Umbilical cord (tissue), 1 donor: ENCODE measurements at regions not wholly inside any gene's neighbourhood (a gene's known extent, or its start where the extent isn't known, plus 50 kb on each side); places are given as distances from the start of the nearest gene placed in this dataset.

Experiments used
- DNase-seq: peaks from one replicate; pipeline ENCODE4 v3.0.0-alpha.2; 2015; ENCODE audit warnings: low spot score

GRCh38 chr4:81557306-81557705 lies 85.6 kb upstream of the RASGEF1B start:
- DNase-seq: no peak

DNA sequence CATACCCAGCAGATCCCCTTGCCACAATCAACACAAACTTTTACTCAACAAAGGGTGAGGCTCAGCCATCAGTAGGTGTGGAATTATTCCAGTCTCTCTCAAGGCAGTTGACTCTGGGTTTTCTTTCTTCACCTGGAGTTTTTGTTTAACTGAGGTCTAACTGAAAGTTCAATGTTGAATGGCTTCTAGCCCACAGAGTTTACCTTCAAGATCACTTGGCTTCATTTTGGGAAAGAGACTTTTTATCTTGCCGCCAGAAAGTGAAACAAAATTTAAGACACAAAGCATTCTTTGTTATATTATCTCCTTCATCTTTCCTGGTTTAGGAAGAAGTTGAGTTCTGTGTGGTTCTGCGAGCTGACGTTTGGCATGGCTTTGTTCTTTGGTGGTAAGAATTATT lies 83.8 kb upstream of the RASGEF1B start:
- no peak for DNase-seq

- no peak for DNase-seq
Measured at GRCh38 chr4:81552086-81552485, 80.4 kb upstream of the RASGEF1B start.

DNA sequence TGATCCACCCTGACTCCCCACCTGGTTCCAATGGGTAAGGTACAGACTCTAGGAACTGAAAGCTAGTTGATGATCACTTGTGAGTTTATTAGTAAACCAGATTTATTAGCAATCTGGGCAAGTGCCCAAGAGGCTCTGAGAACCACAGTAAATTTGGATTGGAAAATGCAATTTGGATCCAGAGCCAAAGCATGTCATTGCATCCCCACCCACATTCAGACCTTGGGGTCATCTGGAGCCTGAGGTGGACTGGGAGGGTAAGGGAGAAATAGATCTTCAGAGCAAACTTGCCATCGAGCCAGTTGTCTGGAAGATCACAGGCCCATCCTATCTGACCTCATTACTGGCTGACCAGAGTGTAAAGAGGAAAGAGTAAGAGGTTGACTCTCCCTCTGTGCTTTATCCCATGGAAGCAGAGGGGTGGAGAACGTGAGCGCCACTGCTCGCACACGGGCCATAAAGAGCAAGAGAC lies 78.7 kb upstream of the RASGEF1B start:
- DNase-seq: no peak

GRCh38 chr4:81549984-81550383 lies 78.3 kb upstream of the RASGEF1B start:
- DNase-seq: no peak

- DNase-seq: no peak
Measured at GRCh38 chr4:81546777-81547176, 75.1 kb upstream of the RASGEF1B start.

GRCh38 chr4:81541161-81541945 lies 69.6 kb upstream of the RASGEF1B start:
- DNase-seq: no peak

DNA sequence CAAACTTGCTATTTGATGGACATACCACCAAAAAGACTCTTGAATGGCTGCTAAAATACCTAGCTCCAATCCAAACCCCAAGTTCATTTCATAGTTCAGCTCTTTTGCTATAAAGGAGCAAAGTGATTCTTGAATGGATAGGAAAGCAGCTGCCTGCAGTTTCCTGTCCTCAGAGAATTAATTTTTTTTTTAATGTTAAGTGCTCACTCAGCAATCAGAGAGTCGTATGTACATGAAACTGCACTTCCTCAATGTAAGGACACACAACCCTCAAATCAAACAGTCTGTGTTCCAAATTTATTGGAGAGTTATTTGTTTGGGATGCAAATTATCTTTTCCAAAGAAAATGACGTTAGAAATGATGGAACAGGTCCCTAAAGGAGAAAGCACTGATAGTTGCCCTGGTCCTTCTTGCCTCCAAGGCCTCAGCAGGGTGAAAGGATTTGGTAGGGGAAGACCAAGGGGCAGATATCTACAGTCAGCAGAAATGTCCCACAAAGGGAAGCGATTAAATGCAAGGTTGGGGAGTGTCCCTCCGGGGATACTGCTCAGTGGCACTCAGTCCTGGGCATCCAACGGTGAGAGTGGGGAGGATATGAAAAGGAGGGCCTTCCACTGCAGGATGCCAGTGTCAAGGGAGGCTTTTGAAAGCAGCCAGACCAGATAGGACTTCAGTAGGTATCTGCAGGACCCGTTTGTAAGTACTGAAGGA lies 67.2 kb upstream of the RASGEF1B start:
- DNase-seq: no peak

DNA sequence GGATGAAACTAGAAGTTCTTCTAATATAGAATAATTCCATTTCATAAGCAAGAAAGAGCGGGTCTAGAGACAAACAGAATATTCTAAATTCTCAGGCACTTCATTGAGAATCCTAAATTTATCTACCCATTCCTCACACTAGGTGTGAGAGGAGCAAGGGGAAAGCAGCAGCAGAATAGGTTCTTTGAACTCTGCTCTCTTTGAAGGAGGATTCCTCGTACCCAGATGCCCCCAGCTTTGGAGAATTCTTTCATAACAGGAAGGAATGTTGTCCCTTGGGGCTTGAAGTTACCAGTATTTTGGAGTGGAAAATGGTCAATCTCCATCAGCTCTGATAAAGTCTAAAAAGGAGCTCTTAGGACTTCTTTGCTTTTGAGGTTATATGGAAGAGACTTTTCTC lies 59.7 kb upstream of the RASGEF1B start:
- no peak for DNase-seq

DNA sequence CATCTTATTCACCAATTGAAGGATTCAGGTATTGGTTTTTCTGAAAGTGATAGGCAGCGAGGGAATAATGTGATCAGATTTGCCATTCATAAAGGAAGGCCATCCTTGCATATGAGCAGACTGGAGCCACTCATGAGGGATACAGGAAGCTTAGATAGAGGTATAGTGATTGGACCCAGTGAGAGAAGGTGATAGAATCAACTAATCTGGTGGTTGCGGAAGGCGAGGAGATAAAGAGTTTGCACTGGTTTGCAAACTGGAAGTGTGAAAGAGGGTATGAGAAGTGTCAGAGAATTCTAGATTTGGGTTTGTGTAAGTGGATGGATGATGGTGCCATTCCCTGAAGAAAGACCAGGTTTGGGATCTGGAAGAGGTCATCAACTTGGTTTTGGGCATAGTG lies 57.3 kb upstream of the RASGEF1B start:
- DNase-seq: no peak

DNA sequence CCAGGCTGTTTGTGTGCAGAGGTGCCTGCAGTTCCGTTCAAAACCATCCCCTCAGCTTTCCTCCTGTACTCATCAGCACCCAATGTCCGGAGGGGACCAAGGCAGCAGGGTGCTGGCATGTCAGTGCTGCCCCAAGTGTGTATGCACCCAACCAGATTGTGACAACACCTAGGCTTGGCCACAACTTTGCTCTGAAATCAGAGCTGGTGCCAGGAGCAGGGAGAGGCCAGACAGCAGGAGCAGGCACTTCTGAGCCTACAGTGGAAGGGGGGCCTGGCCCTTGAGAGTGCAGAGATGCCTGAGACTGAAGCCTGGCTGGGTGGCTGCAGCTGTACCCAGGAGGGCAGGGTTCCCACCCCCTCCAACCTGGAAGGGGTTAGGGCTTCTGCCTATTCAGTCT lies 56.5 kb upstream of the RASGEF1B start:
- no peak for DNase-seq

DNA sequence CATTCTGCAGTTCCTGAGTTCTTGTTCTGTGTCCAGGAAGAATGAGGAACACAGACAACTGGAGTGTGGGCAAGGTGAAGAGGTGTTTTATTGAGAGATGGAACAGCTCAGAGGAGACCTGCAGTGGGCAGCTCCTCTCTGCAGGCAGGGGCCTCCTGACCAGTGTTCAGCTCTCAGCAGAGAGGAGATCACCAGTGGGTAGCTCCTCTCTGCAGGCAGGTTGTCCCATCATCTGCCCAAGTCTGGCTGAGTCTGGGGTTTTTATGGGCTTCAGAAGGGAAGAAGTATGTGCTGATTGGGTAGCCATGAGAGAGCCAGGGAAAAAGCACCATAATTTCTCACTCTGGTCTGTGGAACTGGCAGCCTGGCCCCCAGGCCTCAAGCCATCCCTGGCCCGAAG lies 56.0 kb upstream of the RASGEF1B start:
- DNase-seq: no peak

- DNase-seq: no peak
Measured at GRCh38 chr4:81527115-81527514, 55.4 kb upstream of the RASGEF1B start.

- no peak for DNase-seq
Measured at GRCh38 chr4:81526706-81527105, 55.0 kb upstream of the RASGEF1B start.

DNA sequence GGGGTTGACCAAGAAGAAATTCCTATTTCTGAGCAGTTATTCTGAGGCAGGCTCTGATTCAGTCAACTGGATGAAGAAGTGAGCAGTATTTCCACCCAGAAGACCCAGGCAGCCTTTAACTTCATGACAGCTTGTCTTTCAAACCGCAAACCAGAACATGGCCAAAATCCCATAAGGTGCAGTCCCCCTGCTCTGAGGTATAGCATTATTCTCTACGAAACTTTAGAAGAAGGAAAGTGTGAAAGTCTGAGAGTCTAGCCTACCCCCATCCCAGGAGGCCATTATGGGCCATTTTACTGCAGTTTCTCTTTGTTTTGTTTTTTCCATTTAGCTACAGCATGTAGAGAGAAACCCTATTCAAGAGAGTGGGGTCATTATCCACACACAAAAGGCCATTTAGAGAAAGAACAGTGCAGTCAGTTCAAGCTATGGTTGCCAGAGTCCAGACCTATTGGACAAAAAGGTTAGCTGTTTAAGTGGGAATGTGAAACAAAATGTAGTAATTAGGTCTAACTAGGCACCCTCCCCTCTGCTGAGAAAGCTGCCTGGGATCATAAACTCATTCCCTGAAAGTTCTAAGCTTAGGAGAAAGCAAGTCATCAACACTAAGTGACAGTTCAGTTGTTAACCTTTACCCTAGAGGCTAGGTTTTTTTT lies 52.1 kb upstream of the RASGEF1B start:
- DNase-seq: no peak

- DNase-seq: no peak
Measured at GRCh38 chr4:81522711-81523110, 51.0 kb upstream of the RASGEF1B start.

DNA sequence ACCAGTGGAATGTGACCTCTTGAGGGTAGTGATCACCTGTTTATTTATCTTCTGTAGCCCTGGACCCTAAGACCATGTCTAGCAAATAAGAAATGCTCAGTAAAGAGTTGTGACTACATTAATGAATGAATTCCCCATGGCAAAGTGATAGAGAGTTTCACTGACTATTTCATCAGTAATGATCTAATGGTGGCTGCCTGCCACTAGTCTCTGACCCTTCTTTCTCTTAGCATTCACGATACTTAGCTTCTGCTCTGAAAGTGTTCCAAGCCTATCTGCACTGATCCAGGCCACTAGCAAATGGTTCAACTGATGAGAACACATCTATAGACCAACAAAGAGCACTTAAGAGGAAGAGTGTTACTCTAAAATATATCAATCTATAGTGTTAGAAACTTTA lies 50.0 kb upstream of the RASGEF1B start:
- no peak for DNase-seq
